Adrenal gland (tissue), 9 donors: ENCODE measurements at regions not wholly inside any gene's neighbourhood (a gene's known extent, or its start where the extent isn't known, plus 50 kb on each side); places are given as distances from the start of the nearest gene placed in this dataset.

ENCODE experiments used
- DNase-seq, 7 donors: peaks; one replicate each; pipeline ENCODE4 v3.0.0-alpha.2; 2019 to 2020
- H3K27ac ChIP-seq, 5 donors: fragments of 200-600 bp; sonication (generic) in 4 of 5; 1 replicate in 3 of 5; 2 replicates in 2 of 5; pipeline versions ENCODE4 v1.5.1 to v1.8.0; 2016 to 2020; ENCODE audit warnings: mild to moderate bottlenecking in 1 of 5
- H3K27me3 ChIP-seq: fragments of 200-600 bp; 2 replicates; pipeline ENCODE4 v1.8.0; 2021
- H3K36me3 ChIP-seq, 2 donors: fragments of 200-600 bp; replicated peaks in 1 of 2; 1 replicate in 1 of 2; 2 replicates in 1 of 2; pipeline versions ENCODE4 v1.5.1 to v1.8.0; 2018 to 2022
- H3K4me1 ChIP-seq, 2 donors: fragments of 200-600 bp; replicated peaks in 1 of 2; 1 replicate in 1 of 2; 2 replicates in 1 of 2; pipeline versions ENCODE4 v1.5.1 to v1.8.0; 2018 to 2021
- H3K4me3 ChIP-seq, 4 donors: fragments of 200-600 bp; sonication (generic) in 3 of 4; one replicate each; pipeline ENCODE4 v1.5.1; 2016 to 2018
- H3K9me3 ChIP-seq, 3 donors: fragments of 200-600 bp; sonication (generic) in 1 of 3; replicated peaks in 1 of 3; 1 replicate in 2 of 3; 2 replicates in 1 of 3; pipeline versions ENCODE4 v1.5.1 to v1.8.0; 2016 to 2021
- POLR2A ChIP-seq, 2 donors: fragments of 450-650 bp; IDR thresholded peaks; one replicate each; pipeline ENCODE4 v1.6.1; 2017; ENCODE audit warnings: antibody characterized with exemption in 2 of 2, mild to moderate bottlenecking in 2 of 2, moderate library complexity in 1 of 2
- WGBS, 4 donors: extraction: QIAGEN DNeasy Blood & Tissue Kit in 2 of 4; methylation state at CpG; one replicate each; pipeline versions ENCODE4 v1.1.5 to v1.1.7; 2013 to 2017; 5-methylcytosine and 5-hydroxymethylcytosine counted together
- intact Hi-C, 2 donors: fragments of 100-400 bp; cut with DNase I; formaldehyde crosslinking; loops; one replicate each; pipeline versions ENCODE4 v1.14.1 to v1.15.0; 2022 to 2023
- TF ChIP-seq, protein P1 (sequence below), 6 experiments: fragments of 450-650 bp in 4 of 6; fragments of 200-600 bp in 2 of 6; sonication (generic) in 1 of 6; IDR thresholded peaks; 1 replicate in 5 of 6; 2 replicates in 1 of 6; pipeline versions ENCODE4 v1.5.1 to v1.8.0; 2016 to 2021; ENCODE audit warnings: antibody characterized with exemption in 6 of 6, mild to moderate bottlenecking in 2 of 6, moderate library complexity in 1 of 6
- donor health status: healthy with polysubstance abuse.
- donor health status: Bipolar disorder and iron deficiency.
- donor health status: DM: yes; HTN: yes; CAD: no.
- donor health status: DM: no; HTN: no; CAD: no.
- donor health status: DM: no; HTN: no; CAD: no.

- TF ChIP-seq, protein P1, sequence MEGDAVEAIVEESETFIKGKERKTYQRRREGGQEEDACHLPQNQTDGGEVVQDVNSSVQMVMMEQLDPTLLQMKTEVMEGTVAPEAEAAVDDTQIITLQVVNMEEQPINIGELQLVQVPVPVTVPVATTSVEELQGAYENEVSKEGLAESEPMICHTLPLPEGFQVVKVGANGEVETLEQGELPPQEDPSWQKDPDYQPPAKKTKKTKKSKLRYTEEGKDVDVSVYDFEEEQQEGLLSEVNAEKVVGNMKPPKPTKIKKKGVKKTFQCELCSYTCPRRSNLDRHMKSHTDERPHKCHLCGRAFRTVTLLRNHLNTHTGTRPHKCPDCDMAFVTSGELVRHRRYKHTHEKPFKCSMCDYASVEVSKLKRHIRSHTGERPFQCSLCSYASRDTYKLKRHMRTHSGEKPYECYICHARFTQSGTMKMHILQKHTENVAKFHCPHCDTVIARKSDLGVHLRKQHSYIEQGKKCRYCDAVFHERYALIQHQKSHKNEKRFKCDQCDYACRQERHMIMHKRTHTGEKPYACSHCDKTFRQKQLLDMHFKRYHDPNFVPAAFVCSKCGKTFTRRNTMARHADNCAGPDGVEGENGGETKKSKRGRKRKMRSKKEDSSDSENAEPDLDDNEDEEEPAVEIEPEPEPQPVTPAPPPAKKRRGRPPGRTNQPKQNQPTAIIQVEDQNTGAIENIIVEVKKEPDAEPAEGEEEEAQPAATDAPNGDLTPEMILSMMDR (IDR thresholded peaks at IDR 0.05) = no peak
- no peak for TF ChIP-seq POLR2A (IDR thresholded peaks at IDR 0.05)
- Histone ChIP-seq H3K36me3 (no peaks in the 10 kb centered on the region), H3K27me3 (no peaks in the 10 kb centered on the region), H3K4me3 (no peak overlapping the region), H3K9me3 (no peaks in the 10 kb centered on the region), H3K27ac (no peak overlapping the region), H3K4me1 (no peaks in the 10 kb centered on the region)
- no peak for DNase-seq
- intact Hi-C loops = no loop called here
Observed at GRCh38 chr21:27596196-27596595, 629.3 kb upstream of the ADAMTS5 start.

DNA sequence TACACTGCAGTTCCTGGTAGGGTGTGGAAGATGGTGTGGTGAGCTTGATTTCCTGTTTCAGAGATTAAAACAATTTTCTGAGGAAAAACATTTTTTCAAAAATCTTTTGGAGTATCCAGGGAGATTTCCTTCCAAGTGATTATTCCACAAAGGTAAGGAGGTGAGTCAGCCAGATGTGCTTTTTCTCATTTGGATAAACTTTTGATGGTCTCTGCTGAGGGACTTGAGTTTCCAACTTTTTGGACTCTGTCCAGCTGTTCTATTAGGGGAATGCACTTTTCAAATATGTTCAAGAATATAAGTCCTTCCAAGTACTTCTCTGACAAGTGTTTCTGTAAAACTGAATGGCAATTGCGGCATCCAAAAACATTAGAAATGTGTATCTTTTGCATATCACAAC is 628.8 kb upstream of the ADAMTS5 start:
- H3K9me3 ChIP-seq = no peaks in the 10 kb centered on the region
- WGBS, 4 donors = 77 to 84% (median 81%) methylated on average over 1 of the region's 1 CpG
- no peaks in the 10 kb centered on the region for H3K36me3 ChIP-seq
- no peak overlapping the region for H3K4me3 ChIP-seq
- no peaks in the 10 kb centered on the region for H3K27me3 ChIP-seq
- TF ChIP-seq, protein P1 (IDR thresholded peaks at IDR 0.05) = no peak
- no peak for TF ChIP-seq POLR2A (IDR thresholded peaks at IDR 0.05)
- intact Hi-C loops = no loop called here
- no peaks in the 10 kb centered on the region for H3K4me1 ChIP-seq
- no peak overlapping the region for H3K27ac ChIP-seq
- no peak for DNase-seq

- peak in 1 of 7 donors; percentile 17 for DNase-seq
- Histone ChIP-seq H3K4me1 (no peaks in the 10 kb centered on the region), H3K27me3 (no peaks in the 10 kb centered on the region), H3K27ac (no peak overlapping the region), H3K36me3 (no peaks in the 10 kb centered on the region), H3K4me3 (no peak overlapping the region), H3K9me3 (no peaks in the 10 kb centered on the region)
- WGBS, 4 donors = 62 to 75% (median 69%) methylated on average over 6 of the region's 6 CpGs
- TF ChIP-seq, protein P1 (IDR thresholded peaks at IDR 0.05) = no peak
- TF ChIP-seq POLR2A (IDR thresholded peaks at IDR 0.05) = no peak
- intact Hi-C loops = no loop called here
Observed at GRCh38 chr21:27590271-27590670, 623.4 kb upstream of the ADAMTS5 start.

GRCh38 chr21:27589781-27590180 is 622.9 kb upstream of the ADAMTS5 start:
- H3K9me3 ChIP-seq = no peaks in the 10 kb centered on the region
- no peak for TF ChIP-seq POLR2A (IDR thresholded peaks at IDR 0.05)
- TF ChIP-seq, protein P1 (IDR thresholded peaks at IDR 0.05) = no peak
- H3K4me1 ChIP-seq = no peaks in the 10 kb centered on the region
- H3K36me3 ChIP-seq = no peaks in the 10 kb centered on the region
- no peak overlapping the region for H3K27ac ChIP-seq
- DNase-seq = no peak
- 59 to 72% (median 68%) methylated on average over 3 of the region's 3 CpGs for WGBS, 4 donors
- intact Hi-C loops = no loop called here
- H3K27me3 ChIP-seq = no peaks in the 10 kb centered on the region
- H3K4me3 ChIP-seq = no peak overlapping the region
